ENCODE measurements at regions not wholly inside any gene's neighbourhood (a gene's known extent, or its start where the extent isn't known, plus 50 kb on each side); places are given as distances from the start of the nearest gene placed in this dataset.

- no peak for TF ChIP-seq CTCF (IDR thresholded peaks at IDR 0.05)
- DNase-seq (peak in 1 of 3 donors; percentile 9), ATAC-seq (no peak)
- no peaks in the 10 kb centered on the region for H3K4me1 ChIP-seq (ENCODE audit: low read depth)
- intact Hi-C loops (cut with DNase I, micrococcal nuclease): no loop called here
- no peaks in the 10 kb centered on the region for H3K36me3 ChIP-seq (ENCODE audit: low read depth)
- H3K4me3 ChIP-seq: no peak overlapping the region
- H3K9me3 ChIP-seq: no peaks in the 10 kb centered on the region
These were observed 307.1 kb upstream of the RSPO3 start for GRCh38 chr6:126811321-126811720.

- no peak overlapping the region for H3K4me3 ChIP-seq
- no peak for DNase-seq
These were observed 306.5 kb upstream of the RSPO3 start for GRCh38 chr6:126812010-126812409.

GRCh38 chr6:126812651-126813050, 305.8 kb upstream of the RSPO3 start:
- no peaks in the 10 kb centered on the region for H3K9me3 ChIP-seq
- intact Hi-C loops (cut with DNase I, micrococcal nuclease): no loop called here
- no peak overlapping the region for H3K4me3 ChIP-seq
- ATAC-seq (no peak), DNase-seq (no peak)
- H3K4me1 ChIP-seq (ENCODE audit: low read depth): no peaks in the 10 kb centered on the region
- no peaks in the 10 kb centered on the region for H3K36me3 ChIP-seq (ENCODE audit: low read depth)
- no peak for TF ChIP-seq CTCF (IDR thresholded peaks at IDR 0.05)

More at GRCh38 chr6:126812010-126812409, 306.5 kb upstream of the RSPO3 start:
- no peak for TF ChIP-seq CTCF (IDR thresholded peaks at IDR 0.05)
- H3K36me3 ChIP-seq (ENCODE audit: low read depth): no peaks in the 10 kb centered on the region
- intact Hi-C loops (cut with DNase I, micrococcal nuclease): no loop called here
- no peak for ATAC-seq
- H3K9me3 ChIP-seq: no peaks in the 10 kb centered on the region
- H3K4me1 ChIP-seq (ENCODE audit: low read depth): no peaks in the 10 kb centered on the region

- Histone ChIP-seq H3K36me3 (ENCODE audit: low read depth) (no peaks in the 10 kb centered on the region), H3K9me3 (no peaks in the 10 kb centered on the region), H3K4me1 (ENCODE audit: low read depth) (no peaks in the 10 kb centered on the region), H3K4me3 (no peak overlapping the region)
- DNase-seq: no peak
- intact Hi-C loops (cut with DNase I, micrococcal nuclease): no loop called here
- no peak for ATAC-seq
- no peak for TF ChIP-seq CTCF (IDR thresholded peaks at IDR 0.05)
These were observed 297.8 kb upstream of the RSPO3 start for GRCh38 chr6:126820634-126821033.

- no peaks in the 10 kb centered on the region for H3K9me3 ChIP-seq
- no peaks in the 10 kb centered on the region for H3K36me3 ChIP-seq (ENCODE audit: low read depth)
- no peak for ATAC-seq
- intact Hi-C loops (cut with DNase I, micrococcal nuclease): no loop called here
- no peak for TF ChIP-seq CTCF (IDR thresholded peaks at IDR 0.05)
- no peaks in the 10 kb centered on the region for H3K4me1 ChIP-seq (ENCODE audit: low read depth)
- DNase-seq: no peak
- H3K4me3 ChIP-seq: no peak overlapping the region
These were observed 296.8 kb upstream of the RSPO3 start for GRCh38 chr6:126821706-126822105.

- no peaks in the 10 kb centered on the region for H3K9me3 ChIP-seq
- no peaks in the 10 kb centered on the region for H3K4me1 ChIP-seq (ENCODE audit: low read depth)
- H3K36me3 ChIP-seq (ENCODE audit: low read depth): no peaks in the 10 kb centered on the region
- intact Hi-C loops (cut with DNase I, micrococcal nuclease): no loop called here
- ATAC-seq: no peak
- no peak overlapping the region for H3K4me3 ChIP-seq
- no peak for DNase-seq
- TF ChIP-seq CTCF (IDR thresholded peaks at IDR 0.05): no peak
These were observed 294.2 kb upstream of the RSPO3 start for GRCh38 chr6:126824226-126824625.
